Esophagus squamous epithelium (tissue), 4 donors: ENCODE measurements at regions not wholly inside any gene's neighbourhood (a gene's known extent, or its start where the extent isn't known, plus 50 kb on each side); places are given as distances from the start of the nearest gene placed in this dataset.

Experiments
- CTCF ChIP-seq, 6 experiments: fragments of 450-650 bp in 4 of 6; fragments of 200-600 bp in 2 of 6; sonication (generic) in 2 of 6; IDR thresholded peaks; one replicate each; pipeline ENCODE4 v1.5.1; 2016 to 2019; ENCODE audit warnings: antibody characterized with exemption in 6 of 6, mild to moderate bottlenecking in 4 of 6, moderate library complexity in 4 of 6
- POLR2A ChIP-seq, 4 donors: fragments of 450-650 bp; IDR thresholded peaks; one replicate each; pipeline ENCODE4 v1.6.1; 2017; ENCODE audit warnings: antibody characterized with exemption in 4 of 4, mild to moderate bottlenecking in 4 of 4, moderate library complexity in 3 of 4

- TF ChIP-seq CTCF (IDR thresholded peaks at IDR 0.05) (no peak), POLR2A (IDR thresholded peaks at IDR 0.05) (no peak)
Measured at GRCh38 chr5:39774605-39775004, 349.8 kb upstream of the DAB2 start.
